GM12892 (cell line): ENCODE measurements at regions not wholly inside any gene's neighbourhood (a gene's known extent, or its start where the extent isn't known, plus 50 kb on each side); places are given as distances from the start of the nearest gene placed in this dataset.

Source experiments
- POLR2A ChIP-seq: IDR thresholded peaks from 2 replicates; pipeline ENCODE4 v1.6.1; 2011; ENCODE audit warnings: low read depth, low read length, control low read depth
- TAF1 ChIP-seq: IDR thresholded peaks from 2 replicates; pipeline ENCODE4 v1.6.1; 2011; ENCODE audit warnings: low read depth, mild to moderate bottlenecking, control low read depth, low read length, borderline replicate concordance

DNA sequence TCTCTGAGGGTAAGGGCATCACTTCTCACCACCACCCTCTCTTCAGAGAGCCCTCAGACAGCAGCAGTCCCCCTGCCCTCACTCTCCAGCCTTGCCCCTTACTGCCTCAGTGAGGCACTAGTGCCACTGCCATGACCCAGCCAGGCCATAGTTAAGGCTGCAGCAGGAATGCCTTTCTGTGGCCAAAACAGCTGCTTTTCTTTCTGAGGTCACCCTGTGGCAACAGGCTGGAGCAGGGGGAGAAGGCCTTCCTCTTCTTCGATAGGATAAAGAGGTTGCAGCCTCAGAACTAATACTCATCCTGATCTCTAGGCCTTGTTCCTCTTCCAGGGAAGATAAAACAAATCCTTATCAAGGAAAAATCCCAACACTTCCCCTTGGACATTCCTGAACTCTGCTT is 56.8 kb upstream of the ECI2 start:
- no peak for TF ChIP-seq POLR2A
- TF ChIP-seq TAF1, result no peak
